NCI-H748 (cell line): ENCODE measurements at regions not wholly inside any gene's neighbourhood (a gene's known extent, or its start where the extent isn't known, plus 50 kb on each side); places are given as distances from the start of the nearest gene placed in this dataset.
A peak's percentile ranks its signal among the peaks of the same experiment; 100 is the strongest.
"Not testable (repeated sequence)": the region's sequence is repeated elsewhere in the genome, so short reads cannot be mapped to it uniquely, and the experiment has no call there.

Experiments used
- DNase-seq: peaks from one replicate; lab custom pipeline; 2025; ENCODE audit not compliant: unreplicated experiment; lab: John Stamatoyannopoulos, UW

- peak; percentile 83 for DNase-seq
Measured at GRCh38 chr17:51434434-51435170, 174.3 kb downstream of the UTP18 start.

DNA sequence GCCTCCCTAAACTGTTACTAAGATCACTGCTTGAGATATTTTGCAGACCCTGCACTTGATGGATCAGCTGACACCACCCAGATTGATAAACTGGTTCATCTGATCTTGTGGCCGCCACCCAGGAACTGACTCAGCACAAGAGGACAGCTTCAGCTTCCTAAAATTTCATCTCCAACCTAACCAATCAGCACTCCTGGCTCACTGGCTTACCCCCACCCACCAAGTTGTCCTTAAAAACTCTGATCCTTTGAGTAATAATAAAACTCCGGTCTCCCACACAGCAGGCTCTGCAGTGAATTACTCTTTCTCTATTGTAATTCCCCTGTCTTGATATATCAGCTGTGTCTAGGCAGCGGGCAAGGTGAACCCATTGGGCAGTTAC lies 174.8 kb downstream of the UTP18 start:
- peak; percentile 59 for DNase-seq

DNA sequence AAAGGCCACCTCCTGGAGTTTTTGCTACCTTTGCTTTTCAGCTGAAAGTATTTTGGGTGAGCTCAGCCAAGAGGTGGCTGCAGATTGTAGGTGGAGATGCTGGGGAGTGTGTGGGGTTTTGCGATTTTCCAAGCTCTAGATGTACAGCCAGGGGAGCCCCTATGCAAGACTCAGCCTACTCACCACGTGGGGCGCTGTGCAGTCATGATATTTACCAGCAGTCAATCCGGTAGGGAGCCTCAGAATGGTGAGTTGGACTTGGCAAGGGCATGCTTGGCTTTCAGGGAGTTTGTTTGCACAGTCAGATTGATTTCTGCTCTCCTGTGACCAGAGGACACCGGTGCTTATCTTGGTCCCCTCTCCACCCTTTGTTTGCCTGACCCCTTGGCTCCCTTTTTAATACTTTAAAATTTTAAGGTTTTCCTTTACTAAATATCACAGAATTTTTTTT lies 175.3 kb downstream of the UTP18 start:
- peak; percentile 95 for DNase-seq

- DNase-seq = no peak
Measured at GRCh38 chr17:51439395-51440229, 179.3 kb downstream of the UTP18 start.

DNA sequence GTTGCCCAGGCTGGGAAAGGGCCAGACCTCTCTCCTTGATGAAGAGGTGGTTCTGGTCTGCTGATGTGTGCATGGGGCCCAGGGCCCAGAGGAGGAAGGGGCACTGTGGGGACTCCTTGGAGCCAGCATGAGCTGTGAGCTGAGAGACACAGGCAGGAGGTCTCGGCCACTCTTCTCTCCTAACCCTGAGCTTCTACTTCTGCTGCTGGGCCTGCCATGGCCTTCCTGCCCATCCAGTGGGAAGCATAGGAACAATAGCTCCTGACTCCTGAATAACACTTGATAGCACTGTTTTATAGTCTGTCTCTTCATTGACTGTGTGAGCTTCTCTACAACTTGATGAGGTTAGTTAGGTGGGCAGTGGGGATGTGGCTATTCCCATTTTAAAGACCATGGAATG lies 181.1 kb downstream of the UTP18 start:
- DNase-seq = no peak

DNA sequence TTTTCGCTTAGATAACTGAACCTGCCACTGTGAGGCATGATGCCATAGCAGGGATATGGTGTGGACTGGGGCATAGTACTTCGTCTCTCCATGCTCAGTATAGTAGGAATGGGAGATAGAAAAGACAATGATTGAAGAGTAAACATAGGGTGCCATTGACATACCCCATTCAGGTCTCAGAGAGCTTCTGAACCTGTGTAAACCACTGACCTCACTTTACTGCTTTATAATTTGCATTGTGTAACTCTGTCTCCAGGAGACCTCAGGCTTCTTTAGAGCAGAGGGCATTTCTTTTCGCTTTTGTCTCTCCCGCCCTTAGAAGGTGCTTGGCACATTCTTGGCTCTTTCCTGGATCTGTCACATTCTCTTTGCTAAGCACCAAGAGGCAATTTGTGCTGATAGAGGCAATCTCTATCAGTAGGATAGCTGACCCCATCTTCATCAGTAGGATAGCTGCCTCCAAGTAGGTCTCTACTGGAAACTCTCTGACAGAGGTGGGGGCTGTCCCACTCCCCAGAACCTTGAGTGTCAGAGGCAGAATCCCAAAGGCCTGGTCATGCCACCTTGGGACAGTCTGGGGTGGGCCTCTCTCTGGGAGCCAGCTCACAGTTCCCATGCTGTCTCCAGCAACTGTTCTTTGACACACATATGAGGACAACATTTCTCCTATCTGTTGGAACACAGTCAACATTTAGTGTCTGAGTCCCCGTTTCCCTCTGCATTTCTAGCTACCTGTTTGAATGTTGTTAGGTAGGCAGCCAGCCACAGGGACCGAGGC lies 181.9 kb downstream of the UTP18 start:
- peak; percentile 13 for DNase-seq

GRCh38 chr17:51443646-51444045 lies 183.3 kb downstream of the UTP18 start:
- no peak for DNase-seq

- no peak for DNase-seq
Measured at GRCh38 chr17:51445946-51446345, 185.6 kb downstream of the UTP18 start.

- DNase-seq = no peak
Measured at GRCh38 chr17:51454456-51454978, 194.2 kb downstream of the UTP18 start.

GRCh38 chr17:51455211-51455610 lies 194.9 kb downstream of the UTP18 start:
- DNase-seq = no peak

GRCh38 chr17:51455931-51456330 lies 195.6 kb downstream of the UTP18 start:
- no peak for DNase-seq

- DNase-seq = no peak
Measured at GRCh38 chr17:51456942-51457341, 196.6 kb downstream of the UTP18 start.

DNA sequence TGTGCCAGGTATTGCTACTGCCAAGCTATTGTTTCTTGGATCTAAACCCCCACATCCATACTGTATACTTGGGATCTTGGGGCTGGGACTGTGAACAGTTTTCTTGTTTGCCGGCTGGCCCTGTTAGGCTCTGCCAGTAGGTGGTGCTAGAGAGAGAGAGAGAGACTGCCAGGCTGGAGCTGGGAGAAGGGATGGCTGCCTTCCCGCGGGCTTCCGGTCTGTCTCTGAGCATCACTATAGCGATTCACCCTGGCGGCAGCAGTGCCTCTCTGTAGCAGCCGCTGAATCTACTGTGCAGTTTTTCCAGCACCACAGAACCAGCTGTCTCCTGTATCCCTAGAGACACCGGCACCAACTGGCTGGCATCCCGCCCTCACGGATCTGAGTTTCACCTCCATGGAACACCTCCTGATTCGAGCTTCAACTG lies 201.2 kb downstream of the UTP18 start:
- peak; percentile 87 for DNase-seq

DNA sequence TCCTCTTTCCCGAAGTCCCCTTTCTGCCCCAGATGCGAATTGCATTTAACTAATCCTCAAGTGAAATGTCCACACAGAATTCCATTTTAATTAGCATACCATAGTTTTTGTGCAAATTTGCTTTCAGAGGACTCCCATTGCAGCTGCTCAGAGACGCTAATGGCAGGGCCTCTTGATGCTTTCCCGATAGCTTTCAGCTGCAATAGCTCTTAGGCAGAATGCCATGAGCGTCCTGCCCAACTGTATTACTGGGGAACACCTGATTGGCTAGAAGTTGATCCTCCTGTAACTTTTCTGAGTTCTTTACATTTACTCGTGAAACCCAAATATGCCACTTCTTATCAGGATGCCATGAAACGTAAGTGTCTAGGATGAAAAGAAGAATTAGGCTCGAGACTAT lies 203.0 kb downstream of the UTP18 start:
- no peak for DNase-seq

GRCh38 chr17:51467336-51467735 lies 207.0 kb downstream of the UTP18 start:
- DNase-seq = no peak

DNA sequence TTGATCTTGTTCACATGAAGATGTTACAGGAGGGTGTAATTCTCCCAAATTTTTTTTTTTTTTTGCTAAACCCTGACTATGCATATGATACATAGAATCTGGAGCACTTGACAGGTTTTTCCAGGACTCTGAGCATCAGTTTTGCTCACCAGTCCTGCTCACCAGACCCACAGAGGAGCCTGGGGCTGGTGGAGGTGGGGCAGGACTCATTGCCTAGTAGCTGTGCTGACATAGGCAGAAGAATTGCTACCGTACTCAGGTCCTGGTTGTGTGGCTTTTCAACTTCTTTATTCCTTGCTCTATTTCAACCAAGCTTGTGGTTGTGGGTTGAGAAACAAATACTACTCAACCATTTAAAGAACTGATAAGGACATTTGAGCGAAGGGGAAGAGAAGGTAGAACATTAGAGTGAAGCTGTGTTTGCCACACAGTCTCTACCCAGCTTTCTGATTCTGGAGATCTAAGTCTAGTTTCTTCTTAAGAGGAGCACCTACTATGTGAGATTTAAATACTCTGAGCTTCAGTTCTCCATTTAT lies 212.4 kb downstream of the UTP18 start:
- DNase-seq = no peak

- DNase-seq = no peak
Measured at GRCh38 chr17:51474764-51475163, 214.4 kb downstream of the UTP18 start.

- no peak for DNase-seq
Measured at GRCh38 chr17:51475730-51476129, 215.4 kb downstream of the UTP18 start.

DNA sequence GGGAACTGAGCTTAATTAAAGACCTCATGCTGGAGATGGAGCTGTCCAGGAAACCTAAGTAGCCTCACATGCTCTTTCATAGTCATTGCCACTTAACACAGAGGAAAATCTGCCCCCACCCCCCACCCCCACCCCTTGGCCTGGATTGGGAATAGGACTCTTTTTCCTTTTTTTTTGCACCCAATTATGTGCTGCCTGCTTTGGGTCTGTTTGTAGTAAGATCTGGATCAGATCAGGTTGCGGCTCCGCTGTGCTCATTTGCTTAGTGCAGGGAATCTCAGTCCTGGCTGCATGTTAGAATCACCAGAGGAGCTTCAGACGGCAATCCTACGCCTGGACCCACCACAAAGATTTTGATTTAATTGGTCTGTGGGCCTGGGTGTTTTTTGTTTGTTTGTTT lies 219.0 kb downstream of the UTP18 start:
- no peak for DNase-seq

DNA sequence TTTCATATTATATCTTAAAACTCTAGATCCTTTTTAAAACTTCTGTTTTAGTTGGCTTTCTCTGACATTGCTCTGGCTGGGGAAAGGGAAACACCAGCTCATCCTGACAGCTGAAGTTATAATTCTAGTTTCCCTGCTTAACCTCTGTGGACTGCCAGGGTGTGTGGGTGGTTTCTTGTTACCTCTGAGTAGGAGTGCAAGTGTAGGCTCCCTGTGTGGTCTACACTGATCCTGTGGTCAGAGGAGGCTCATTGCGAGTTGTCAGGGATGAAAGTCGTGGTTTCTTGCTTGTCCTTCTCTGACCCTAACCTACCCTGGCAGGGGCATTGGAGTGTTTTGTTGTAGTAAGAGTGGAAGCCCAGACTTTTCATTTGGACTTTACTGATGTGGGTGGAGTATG lies 221.0 kb downstream of the UTP18 start:
- no peak for DNase-seq

DNA sequence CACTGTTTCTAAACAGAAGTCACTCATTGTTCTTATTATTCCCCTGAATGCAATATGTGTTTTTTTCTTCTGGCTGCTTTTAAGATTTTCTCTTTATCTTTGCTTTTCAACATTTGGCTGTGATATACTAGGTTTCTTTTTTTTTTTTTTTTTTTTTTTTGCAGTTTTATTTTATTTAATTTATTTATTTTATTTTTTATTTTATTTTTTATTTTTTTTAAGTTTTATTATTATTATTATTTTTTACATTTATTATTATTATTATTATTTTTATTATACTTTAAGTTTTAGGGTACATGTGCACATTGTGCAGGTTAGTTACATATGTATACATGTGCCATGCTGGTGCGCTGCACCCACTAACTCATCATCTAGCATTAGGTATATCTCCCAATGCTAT lies 221.9 kb downstream of the UTP18 start:
- DNase-seq = not testable (repeated sequence)
